K562 (cell line): ENCODE measurements at regions not wholly inside any gene's neighbourhood (a gene's known extent, or its start where the extent isn't known, plus 50 kb on each side); places are given as distances from the start of the nearest gene placed in this dataset.

Source experiments
- ATAC-seq: fragments of 200-7000 bp; cut with Tn5 transposase; 3 replicates; pipeline ENCODE4 v1.9.1; 2020; ENCODE audit warnings: moderate library complexity
- BruUV-seq: library from RNA; stranded (reverse); fragments of 400-500 nt; replicated peaks from 2 replicates; lab custom pipeline; 2021; lab: Mats Ljungman, UMichigan
- CTCF ChIA-PET: fragments of 300-600 bp; formaldehyde crosslinking; extraction: SDS; loops from one replicate; lab custom pipeline; 2021; ENCODE audit warnings: low intra/inter-chr PET ratio; lab: Yijun Ruan, JAX
- POLR2A ChIA-PET: fragments of 300-600, 350-650 bp; sonication (Branson Sonifier 250); formaldehyde crosslinking; extraction: SDS; loops from one replicate; lab custom pipeline; 2021; ENCODE audit warnings: antibody characterized with exemption, inconsistent platforms; lab: Yijun Ruan, JAX
- DNase-seq, 4 experiments: peaks; one replicate each; pipeline versions ENCODE4 v3.0.0 to v3.0.0-alpha.2; 2011 to 2018; ENCODE audit warnings: low spot score in 3 of 4, mixed read lengths in 3 of 4; ENCODE audit errors: extremely low read depth in 1 of 4
- FAIRE-seq: peaks from 2 replicates; lab custom pipeline; 2011; peaks lifted over from hg19 to GRCh38; lab: Jason Lieb, UNC
- H2AFZ ChIP-seq: 2 replicates; pipeline ENCODE4 v1.6.0; 2011; ENCODE audit warnings: low read depth, low read length, control low read depth, inconsistent platforms
- H3K27ac ChIP-seq: fragments of 200-600 bp; 3 replicates; pipeline ENCODE4 v1.8.0; 2011; ENCODE audit warnings: low read depth, mild to moderate bottlenecking, control low read depth, inconsistent platforms, low read length, moderate library complexity, mixed read lengths; ENCODE audit errors: extremely low read depth
- H3K27me3 ChIP-seq, 2 experiments: fragments of 300-600 bp in 1 of 2; 2 replicates in 1 of 2; 3 replicates in 1 of 2; pipeline versions ENCODE4 v1.6.0 to v1.8.0; 2011; ENCODE audit warnings: inconsistent platforms in 2 of 2, low read length in 2 of 2, mild to moderate bottlenecking in 1 of 2, mixed read lengths in 1 of 2, moderate library complexity in 1 of 2; ENCODE audit not compliant: control insufficient read depth in 2 of 2, insufficient read depth in 2 of 2
- H3K36me3 ChIP-seq: fragments of 300-600 bp; 3 replicates; pipeline ENCODE4 v1.8.0; 2011; ENCODE audit warnings: mild to moderate bottlenecking, low read length, inconsistent platforms; ENCODE audit not compliant: control insufficient read depth, insufficient read depth
- H3K4me1 ChIP-seq, 2 experiments: fragments of 200-600 bp in 1 of 2; replicated peaks in 1 of 2; 2 replicates in 1 of 2; 3 replicates in 1 of 2; pipeline versions ENCODE4 v1.5.1 to v1.8.0; 2011; ENCODE audit warnings: inconsistent platforms in 2 of 2, low read length in 2 of 2, mild to moderate bottlenecking in 1 of 2, mixed read lengths in 1 of 2, moderate library complexity in 1 of 2; ENCODE audit not compliant: control insufficient read depth in 2 of 2, insufficient read depth in 2 of 2
- H3K4me2 ChIP-seq: 2 replicates; pipeline ENCODE4 v1.6.1; 2011; ENCODE audit warnings: low read length, control low read depth, inconsistent platforms, mixed read lengths; ENCODE audit not compliant: insufficient read depth
- H3K4me3 ChIP-seq: fragments of 200-600 bp; sonication (generic), shearing (Covaris generic); 2 replicates; pipeline ENCODE4 v1.5.1; 2016; ENCODE audit warnings: control low read depth, inconsistent platforms
- H3K79me2 ChIP-seq: fragments of 200-600 bp; 3 replicates; pipeline ENCODE4 v1.8.0; 2011; ENCODE audit warnings: low read length, inconsistent platforms; ENCODE audit not compliant: control insufficient read depth, insufficient read depth
- H3K9ac ChIP-seq, 2 experiments: 2 replicates each; pipeline versions ENCODE4 v1.6.0 to v1.6.1; 2011; ENCODE audit warnings: low read depth in 2 of 2, low read length in 2 of 2, control low read depth in 1 of 2, inconsistent platforms in 1 of 2, mild to moderate bottlenecking in 1 of 2, mixed read lengths in 1 of 2; ENCODE audit not compliant: insufficient read depth in 1 of 2
- H3K9me1 ChIP-seq: one replicate; pipeline ENCODE4 v1.6.0; 2011; ENCODE audit warnings: inconsistent platforms, mild to moderate bottlenecking, low read length, moderate library complexity; ENCODE audit not compliant: control insufficient read depth, insufficient read depth
- H3K9me3 ChIP-seq: replicated peaks from 2 replicates; pipeline ENCODE4 v1.5.1; 2011; ENCODE audit warnings: low read depth, low read length, inconsistent platforms; ENCODE audit not compliant: control insufficient read depth, insufficient read depth
- H4K20me1 ChIP-seq: replicated peaks from 2 replicates; pipeline ENCODE4 v1.6.1; 2011; ENCODE audit warnings: low read length, inconsistent platforms, mixed read lengths; ENCODE audit not compliant: control insufficient read depth, insufficient read depth
- FOXJ3 ChIP-seq: sonication (generic); formaldehyde crosslinking; IDR thresholded peaks from 2 replicates; pipeline ENCODE4 v1.4.0; 2020; ENCODE audit warnings: mild to moderate bottlenecking, missing genetic modification reagents
- FOXM1 ChIP-seq, 2 experiments: fragments of 450-650 bp in 1 of 2; sonication (generic) in 1 of 2; formaldehyde crosslinking in 1 of 2; IDR thresholded peaks; 2 replicates each; pipeline versions ENCODE4 v1.6.1 to v1.9.0; 2017 to 2022; ENCODE audit warnings: low read depth in 2 of 2, mild to moderate bottlenecking in 2 of 2, missing genetic modification reagents in 1 of 2, moderate library complexity in 1 of 2
- MAFF ChIP-seq: IDR thresholded peaks from 2 replicates; pipeline ENCODE4 v1.6.1; 2012; ENCODE audit warnings: low read length, improper control_type of control experiment
- SIX5 ChIP-seq, 2 experiments: IDR thresholded peaks; 2 replicates each; pipeline ENCODE4 v1.6.1; 2011; ENCODE audit warnings: low read length in 2 of 2, borderline replicate concordance in 1 of 2, low read depth in 1 of 2, mild to moderate bottlenecking in 1 of 2, moderate library complexity in 1 of 2; ENCODE audit not compliant: insufficient read depth in 1 of 2
- ZKSCAN8 ChIP-seq: fragments of 200-800 bp; sonication (Bioruptor generic); IDR thresholded peaks from 2 replicates; pipeline ENCODE4 v1.6.1; 2016; ENCODE audit warnings: missing genetic modification characterization, missing compliant biosample characterization
- ZNF133 ChIP-seq: fragments of 250-450 bp; sonication (Bioruptor Pico); IDR thresholded peaks from 2 replicates; pipeline ENCODE4 v1.4.0; 2020; ENCODE audit warnings: mild to moderate bottlenecking
- whole genome bisulfite sequencing: fragments of 100-300 bp; shearing (Covaris generic); methylation state at CpG from one replicate; pipeline ENCODE4 v1.1.6; 2016; ENCODE audit warnings: low coverage, mixed read lengths; ENCODE audit not compliant: insufficient coverage; ENCODE audit errors: missing lambda C conversion rate; 5-methylcytosine and 5-hydroxymethylcytosine counted together
- in situ Hi-C: fragments of 300-500 bp; cut with MboI; formaldehyde crosslinking; loops from 4 replicates; pipeline ENCODE4 v1.15.0; 2018; ENCODE audit warnings: inconsistent platforms, mixed read lengths
- intact Hi-C: fragments of 100-400 bp; cut with micrococcal nuclease; formaldehyde crosslinking; loops from 2 replicates; pipeline ENCODE4 v1.14.2; 2022
- TF ChIP-seq, protein P1 (sequence below): fragments of 450-650 bp; IDR thresholded peaks from 2 replicates; pipeline ENCODE4 v1.6.1; 2016; ENCODE audit warnings: mild to moderate bottlenecking, moderate library complexity

DNA sequence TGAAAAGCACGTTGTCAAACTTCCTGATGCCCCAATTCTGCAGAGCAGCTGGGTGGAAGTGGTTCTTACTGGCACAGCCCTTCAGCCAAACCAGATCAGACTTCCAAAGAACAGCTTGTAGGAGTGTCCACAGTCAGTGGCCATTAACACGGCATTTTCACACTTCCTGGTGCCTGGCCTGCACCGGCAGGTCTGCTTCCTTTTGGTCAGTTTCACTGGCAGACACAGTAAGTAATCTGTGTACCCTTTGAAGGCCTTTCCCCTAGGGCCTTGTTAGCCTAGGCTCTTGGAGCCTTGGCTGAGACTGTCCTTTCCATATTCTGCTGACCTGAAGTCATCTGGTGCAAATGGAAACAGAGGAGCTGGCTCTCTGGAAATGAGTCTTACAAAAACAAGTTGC, 297.5 kb upstream of the TNC start:
- Histone ChIP-seq H3K79me2 (no peaks in the 10 kb centered on the region), H3K27me3 (no peaks in the 10 kb centered on the region), H2AFZ (no peak overlapping the region), H3K9me3 (no peaks in the 10 kb centered on the region; the same call in 1 of the 2 replicates), H3K4me3 (no peak overlapping the region), H3K9me1 (no peaks in the 10 kb centered on the region), H3K9ac (no peak overlapping the region), H3K4me2 (no peak overlapping the region), H3K4me1 (no peaks in the 10 kb centered on the region), H3K27ac (no peak overlapping the region), H3K36me3 (no peaks in the 10 kb centered on the region), H4K20me1 (no peaks in the 10 kb centered on the region)
- ChIA-PET POLR2A (no interaction called here), CTCF (no interaction called here)
- WGBS: 4% methylated on average over 3 of the region's 3 CpGs
- BruUV-seq: no TSS peak
- intact Hi-C loops: no loop called here
- ATAC-seq (no peak), DNase-seq (no peak), FAIRE-seq (no peak)
- in situ Hi-C loops: no loop called here
- no peak for TF ChIP-seq SIX5 (IDR thresholded peaks at IDR 0.05; ENCODE audit: borderline replicate concordance in 1 of 2, insufficient read depth in 1 of 2, low read depth in 1 of 2, low read length in 2 of 2)
- no peak for TF ChIP-seq ZNF133
- TF ChIP-seq, protein P1, sequence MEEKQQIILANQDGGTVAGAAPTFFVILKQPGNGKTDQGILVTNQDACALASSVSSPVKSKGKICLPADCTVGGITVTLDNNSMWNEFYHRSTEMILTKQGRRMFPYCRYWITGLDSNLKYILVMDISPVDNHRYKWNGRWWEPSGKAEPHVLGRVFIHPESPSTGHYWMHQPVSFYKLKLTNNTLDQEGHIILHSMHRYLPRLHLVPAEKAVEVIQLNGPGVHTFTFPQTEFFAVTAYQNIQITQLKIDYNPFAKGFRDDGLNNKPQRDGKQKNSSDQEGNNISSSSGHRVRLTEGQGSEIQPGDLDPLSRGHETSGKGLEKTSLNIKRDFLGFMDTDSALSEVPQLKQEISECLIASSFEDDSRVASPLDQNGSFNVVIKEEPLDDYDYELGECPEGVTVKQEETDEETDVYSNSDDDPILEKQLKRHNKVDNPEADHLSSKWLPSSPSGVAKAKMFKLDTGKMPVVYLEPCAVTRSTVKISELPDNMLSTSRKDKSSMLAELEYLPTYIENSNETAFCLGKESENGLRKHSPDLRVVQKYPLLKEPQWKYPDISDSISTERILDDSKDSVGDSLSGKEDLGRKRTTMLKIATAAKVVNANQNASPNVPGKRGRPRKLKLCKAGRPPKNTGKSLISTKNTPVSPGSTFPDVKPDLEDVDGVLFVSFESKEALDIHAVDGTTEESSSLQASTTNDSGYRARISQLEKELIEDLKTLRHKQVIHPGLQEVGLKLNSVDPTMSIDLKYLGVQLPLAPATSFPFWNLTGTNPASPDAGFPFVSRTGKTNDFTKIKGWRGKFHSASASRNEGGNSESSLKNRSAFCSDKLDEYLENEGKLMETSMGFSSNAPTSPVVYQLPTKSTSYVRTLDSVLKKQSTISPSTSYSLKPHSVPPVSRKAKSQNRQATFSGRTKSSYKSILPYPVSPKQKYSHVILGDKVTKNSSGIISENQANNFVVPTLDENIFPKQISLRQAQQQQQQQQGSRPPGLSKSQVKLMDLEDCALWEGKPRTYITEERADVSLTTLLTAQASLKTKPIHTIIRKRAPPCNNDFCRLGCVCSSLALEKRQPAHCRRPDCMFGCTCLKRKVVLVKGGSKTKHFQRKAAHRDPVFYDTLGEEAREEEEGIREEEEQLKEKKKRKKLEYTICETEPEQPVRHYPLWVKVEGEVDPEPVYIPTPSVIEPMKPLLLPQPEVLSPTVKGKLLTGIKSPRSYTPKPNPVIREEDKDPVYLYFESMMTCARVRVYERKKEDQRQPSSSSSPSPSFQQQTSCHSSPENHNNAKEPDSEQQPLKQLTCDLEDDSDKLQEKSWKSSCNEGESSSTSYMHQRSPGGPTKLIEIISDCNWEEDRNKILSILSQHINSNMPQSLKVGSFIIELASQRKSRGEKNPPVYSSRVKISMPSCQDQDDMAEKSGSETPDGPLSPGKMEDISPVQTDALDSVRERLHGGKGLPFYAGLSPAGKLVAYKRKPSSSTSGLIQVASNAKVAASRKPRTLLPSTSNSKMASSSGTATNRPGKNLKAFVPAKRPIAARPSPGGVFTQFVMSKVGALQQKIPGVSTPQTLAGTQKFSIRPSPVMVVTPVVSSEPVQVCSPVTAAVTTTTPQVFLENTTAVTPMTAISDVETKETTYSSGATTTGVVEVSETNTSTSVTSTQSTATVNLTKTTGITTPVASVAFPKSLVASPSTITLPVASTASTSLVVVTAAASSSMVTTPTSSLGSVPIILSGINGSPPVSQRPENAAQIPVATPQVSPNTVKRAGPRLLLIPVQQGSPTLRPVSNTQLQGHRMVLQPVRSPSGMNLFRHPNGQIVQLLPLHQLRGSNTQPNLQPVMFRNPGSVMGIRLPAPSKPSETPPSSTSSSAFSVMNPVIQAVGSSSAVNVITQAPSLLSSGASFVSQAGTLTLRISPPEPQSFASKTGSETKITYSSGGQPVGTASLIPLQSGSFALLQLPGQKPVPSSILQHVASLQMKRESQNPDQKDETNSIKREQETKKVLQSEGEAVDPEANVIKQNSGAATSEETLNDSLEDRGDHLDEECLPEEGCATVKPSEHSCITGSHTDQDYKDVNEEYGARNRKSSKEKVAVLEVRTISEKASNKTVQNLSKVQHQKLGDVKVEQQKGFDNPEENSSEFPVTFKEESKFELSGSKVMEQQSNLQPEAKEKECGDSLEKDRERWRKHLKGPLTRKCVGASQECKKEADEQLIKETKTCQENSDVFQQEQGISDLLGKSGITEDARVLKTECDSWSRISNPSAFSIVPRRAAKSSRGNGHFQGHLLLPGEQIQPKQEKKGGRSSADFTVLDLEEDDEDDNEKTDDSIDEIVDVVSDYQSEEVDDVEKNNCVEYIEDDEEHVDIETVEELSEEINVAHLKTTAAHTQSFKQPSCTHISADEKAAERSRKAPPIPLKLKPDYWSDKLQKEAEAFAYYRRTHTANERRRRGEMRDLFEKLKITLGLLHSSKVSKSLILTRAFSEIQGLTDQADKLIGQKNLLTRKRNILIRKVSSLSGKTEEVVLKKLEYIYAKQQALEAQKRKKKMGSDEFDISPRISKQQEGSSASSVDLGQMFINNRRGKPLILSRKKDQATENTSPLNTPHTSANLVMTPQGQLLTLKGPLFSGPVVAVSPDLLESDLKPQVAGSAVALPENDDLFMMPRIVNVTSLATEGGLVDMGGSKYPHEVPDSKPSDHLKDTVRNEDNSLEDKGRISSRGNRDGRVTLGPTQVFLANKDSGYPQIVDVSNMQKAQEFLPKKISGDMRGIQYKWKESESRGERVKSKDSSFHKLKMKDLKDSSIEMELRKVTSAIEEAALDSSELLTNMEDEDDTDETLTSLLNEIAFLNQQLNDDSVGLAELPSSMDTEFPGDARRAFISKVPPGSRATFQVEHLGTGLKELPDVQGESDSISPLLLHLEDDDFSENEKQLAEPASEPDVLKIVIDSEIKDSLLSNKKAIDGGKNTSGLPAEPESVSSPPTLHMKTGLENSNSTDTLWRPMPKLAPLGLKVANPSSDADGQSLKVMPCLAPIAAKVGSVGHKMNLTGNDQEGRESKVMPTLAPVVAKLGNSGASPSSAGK: no peak
- no peak for TF ChIP-seq ZKSCAN8 (CRISPR knock-in tag)
- TF ChIP-seq FOXM1 (IDR thresholded peaks at IDR 0.05; ENCODE audit: low read depth): no peak
- no peak for TF ChIP-seq FOXM1 (CRISPR knock-in tag; IDR thresholded peaks at IDR 0.05; ENCODE audit: low read depth)
- no peak for TF ChIP-seq MAFF
- no peak for TF ChIP-seq FOXJ3
